GM20431 (cell line): ENCODE measurements at regions not wholly inside any gene's neighbourhood (a gene's known extent, or its start where the extent isn't known, plus 50 kb on each side); places are given as distances from the start of the nearest gene placed in this dataset.

Experiments
- in situ Hi-C: fragments of 300-500 bp; cut with MseI, MboI; formaldehyde crosslinking; loops from one replicate; pipeline ENCODE4 v1.15.0; 2020; ENCODE audit warnings: low sequenced_read_pairs; ENCODE audit not compliant: unreplicated experiment

DNA sequence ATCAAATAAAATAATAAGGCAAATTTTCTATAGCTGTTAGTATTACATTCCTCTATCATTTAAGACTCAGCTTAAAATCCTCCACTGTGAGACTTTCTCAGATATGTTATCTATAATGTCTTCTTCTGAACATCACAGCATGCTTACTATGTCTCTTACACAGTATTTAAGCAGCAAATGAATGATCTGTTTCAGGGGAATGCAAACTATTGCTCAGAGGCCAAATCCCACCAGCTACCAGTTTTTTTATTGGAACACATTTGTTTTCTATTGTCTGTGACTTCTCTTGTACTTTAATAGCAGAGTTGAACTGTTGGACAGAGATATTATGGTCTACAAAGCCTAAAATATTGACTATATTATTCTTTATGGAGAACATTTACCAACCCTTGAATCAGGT, 59.6 kb downstream of the C3orf38 start:
- in situ Hi-C loops, result loop anchor here (25.0 kb wide), 2 partner anchors 878 to 1978 kb away; no protein-coding TSS in a partner anchor

DNA sequence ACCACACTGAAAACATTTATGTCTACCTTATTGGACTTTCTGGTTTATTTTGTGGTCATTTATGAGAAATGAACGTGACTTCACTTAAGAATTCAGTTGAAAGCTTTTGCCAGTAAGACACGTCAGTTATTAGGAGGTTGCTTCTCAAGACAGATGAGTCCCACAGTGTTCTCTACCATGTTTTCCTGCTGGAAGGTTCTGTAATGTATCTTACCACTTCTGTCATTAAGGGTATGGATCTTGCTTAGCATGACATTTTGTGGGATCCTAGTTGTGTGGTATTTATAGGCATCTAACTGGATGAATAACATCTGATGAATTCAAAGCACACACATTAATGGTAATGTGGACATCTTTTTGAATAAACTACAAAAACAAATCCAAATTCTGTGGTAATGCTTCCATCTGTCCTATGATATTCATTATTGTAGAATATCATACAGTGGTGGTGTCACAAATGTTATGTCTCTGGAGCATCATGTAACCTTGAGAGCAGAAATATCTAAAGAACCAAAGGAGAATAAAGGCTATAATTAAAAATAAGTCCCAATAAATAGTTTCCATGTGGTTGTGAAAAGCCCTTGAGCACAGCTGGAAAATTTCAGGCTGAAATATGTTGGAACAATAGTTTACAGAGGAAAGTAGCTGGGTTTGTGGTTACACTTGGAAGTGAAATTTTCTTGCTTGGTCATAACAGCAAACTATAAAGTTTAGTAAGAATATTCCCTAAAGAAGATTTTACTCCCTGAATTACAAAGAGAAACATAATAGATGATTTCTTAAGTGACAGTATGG, 61.5 kb downstream of the C3orf38 start:
- in situ Hi-C loops, result loop anchor here (25.0 kb wide), 2 partner anchors 876 to 1976 kb away; no protein-coding TSS in a partner anchor

DNA sequence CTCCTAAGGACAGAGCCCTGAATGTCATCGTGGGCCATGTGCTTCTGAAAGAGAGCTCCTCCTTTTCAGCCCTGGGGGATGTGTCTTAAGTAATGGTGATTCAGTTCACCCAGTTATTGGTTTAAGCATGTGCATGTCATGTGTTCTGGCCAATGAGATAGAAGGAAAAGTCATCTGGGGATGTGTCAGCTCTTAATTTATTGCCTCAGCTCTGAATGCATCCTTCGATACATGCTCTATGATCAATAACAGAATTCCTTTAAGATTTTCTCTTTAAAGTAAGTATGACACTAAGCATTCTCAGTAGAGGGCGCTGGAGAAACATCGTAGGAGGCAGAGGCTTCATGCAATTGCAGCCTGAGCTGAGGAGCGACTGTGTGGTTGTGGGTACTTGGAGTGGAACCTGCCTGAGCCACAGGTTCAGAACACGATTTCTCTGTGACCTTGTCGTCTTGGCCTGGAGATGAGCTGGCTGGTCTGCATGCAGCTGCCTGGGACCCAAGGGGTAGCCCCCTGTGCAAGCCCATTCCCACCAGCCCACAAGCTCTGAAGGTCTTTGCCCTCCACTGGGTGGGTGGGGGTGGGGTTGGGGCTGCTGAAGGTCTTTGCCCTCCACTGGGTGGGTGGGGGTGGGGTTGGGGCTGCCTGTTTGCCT, 69.5 kb downstream of the C3orf38 start:
- in situ Hi-C loops, result loop anchor here (25.0 kb wide), 2 partner anchors 868 to 1968 kb away; no protein-coding TSS in a partner anchor

DNA sequence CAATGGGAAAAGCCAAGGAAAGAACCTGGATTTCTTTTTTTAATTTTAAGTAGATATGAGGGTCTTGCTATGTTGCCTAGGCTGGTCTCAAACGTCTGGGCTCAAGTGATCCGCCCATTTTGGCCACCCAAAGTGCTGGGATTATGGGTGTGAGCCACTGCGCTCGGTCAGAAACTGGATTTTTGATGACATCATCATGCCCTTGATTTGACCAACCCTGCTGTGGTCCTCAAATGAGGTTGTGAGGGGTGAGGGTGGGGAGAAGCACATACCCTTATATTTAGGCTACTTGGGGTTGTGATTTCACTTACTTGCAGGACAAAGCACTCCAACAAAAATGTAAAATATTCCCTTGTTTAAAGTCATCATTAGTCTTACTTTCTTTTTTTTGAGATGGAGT, 70.4 kb downstream of the C3orf38 start:
- in situ Hi-C loops, result loop anchor here (25.0 kb wide), 2 partner anchors 867 to 1967 kb away; no protein-coding TSS in a partner anchor

DNA sequence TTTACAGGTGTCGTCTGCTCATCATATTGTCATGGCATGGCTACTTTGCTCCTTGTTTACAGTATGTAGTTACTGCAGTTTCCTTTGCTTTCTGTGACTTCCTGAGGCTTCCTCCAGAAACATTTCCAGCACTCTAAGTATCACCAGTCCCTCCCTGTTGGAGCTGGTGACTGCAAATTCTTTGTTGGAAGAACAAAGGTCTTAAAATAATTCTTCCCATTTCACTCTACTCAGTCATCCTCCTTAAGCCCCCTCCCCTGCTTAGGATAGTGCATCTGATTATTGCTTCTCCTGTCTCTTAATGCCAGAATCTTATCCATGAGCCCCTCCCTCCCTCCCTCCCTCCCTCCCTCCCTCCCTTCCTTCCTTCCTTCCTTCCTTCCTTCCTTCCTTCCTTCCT, 72.0 kb downstream of the C3orf38 start:
- in situ Hi-C loops, result loop anchor here (25.0 kb wide), 2 partner anchors 866 to 1966 kb away; no protein-coding TSS in a partner anchor

DNA sequence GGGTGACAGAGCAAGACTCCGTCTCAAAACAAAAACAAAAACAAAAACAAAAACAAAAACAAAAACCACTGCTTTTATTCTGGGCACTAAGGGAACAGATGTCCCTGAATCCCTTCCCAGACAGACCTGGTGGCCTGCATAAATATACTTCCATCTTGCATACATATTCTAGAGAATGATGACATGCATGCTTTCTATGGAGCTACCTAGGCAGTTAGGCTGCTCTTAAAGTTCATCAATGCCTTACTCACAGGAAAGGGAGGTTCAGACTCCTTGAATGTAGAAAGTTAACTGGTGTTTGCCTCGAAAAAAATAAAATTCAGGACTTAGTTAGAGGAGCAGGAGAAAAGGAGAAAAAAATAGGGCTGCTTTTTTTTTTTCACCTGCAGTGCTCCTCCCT, 72.6 kb downstream of the C3orf38 start:
- in situ Hi-C loops, result loop anchor here (25.0 kb wide), 2 partner anchors 865 to 1965 kb away; no protein-coding TSS in a partner anchor

DNA sequence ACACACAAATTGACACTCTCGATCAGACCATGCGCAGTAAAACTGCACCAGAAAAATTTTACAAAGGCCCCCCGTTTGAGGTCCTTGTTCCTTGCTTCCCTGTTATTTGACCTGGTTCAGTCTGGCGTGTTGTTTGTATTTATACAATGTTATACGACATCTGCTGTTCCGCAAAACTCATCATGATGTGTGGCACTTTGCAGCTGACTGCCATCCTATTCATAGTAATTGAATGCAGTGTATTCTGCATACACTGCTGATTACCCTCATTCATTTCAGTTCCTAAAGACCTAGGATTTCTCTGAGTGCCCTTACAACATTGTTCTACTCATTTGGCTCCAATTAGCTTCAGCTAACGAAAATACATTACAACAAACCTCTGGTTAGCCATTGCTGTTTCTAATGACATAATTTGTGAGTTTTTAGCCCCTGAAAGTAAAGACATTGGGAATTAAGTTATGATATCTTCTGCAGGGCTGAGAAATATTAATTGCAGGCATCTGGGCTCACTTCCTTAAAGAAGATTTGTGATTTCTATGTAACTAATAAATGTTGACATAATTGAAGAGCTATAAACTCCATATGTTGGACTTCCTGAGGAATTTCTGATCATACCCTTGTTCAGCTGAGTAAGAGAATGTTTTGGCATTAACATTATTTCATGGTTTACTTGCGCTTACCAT, 75.7 kb downstream of the C3orf38 start:
- in situ Hi-C loops, result no loop called here

DNA sequence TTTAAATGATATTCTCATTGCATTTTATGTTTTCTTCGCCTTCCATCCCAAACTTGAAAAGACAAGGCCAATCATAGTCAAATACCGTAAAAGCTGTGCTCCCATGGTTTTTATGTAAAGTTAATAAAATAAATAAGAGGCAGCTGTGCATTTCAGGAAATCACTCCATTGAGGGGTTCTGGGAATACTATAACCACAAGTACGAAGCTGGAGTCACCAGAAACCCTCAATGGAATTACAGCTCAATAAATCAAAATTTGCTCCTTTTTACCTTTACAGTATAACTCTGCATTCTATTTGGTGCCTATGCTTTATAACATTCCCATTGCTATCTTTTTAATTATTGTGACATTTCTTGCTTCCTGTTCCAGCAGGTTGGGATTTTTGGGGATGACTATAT, 77.2 kb downstream of the C3orf38 start:
- in situ Hi-C loops, result no loop called here

DNA sequence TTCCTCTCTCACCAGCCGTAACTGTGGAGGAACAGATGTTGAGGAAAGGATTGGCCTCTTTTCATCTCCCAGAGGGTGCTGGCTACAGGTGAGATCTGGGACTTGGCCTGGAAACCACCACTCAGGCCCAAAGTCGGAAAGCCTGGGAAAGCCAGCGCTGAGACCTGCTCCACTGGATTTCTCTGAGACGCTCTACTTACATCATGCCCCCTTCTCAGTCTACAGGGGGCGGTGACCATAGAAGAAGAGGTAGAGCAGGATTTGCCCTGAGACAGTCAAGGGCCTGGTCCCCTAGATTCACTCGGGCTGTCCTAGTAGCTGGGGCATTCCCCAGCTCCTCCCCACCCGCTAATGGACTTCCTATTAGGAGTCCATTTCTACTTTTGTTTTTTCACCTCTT, 80.9 kb downstream of the C3orf38 start:
- in situ Hi-C loops, result no loop called here

DNA sequence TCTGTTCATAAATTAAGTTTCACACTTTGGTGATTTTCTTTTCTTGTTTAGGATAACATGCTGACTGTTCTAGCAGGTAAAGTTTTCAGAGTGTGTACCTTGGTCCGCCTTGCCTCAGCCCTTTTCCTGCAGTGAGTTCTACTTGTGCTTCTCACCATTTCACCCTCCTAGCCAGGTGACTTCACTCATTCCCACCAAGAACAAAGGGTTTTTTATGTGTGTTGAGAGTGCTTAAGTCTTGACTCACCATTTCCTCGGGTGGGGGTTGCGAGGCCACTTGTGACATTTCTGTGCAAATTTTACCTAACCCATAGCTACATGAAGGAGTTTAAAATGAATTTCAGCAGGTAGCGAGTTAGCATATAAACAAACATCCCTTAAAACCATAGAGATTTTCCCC, 81.4 kb downstream of the C3orf38 start:
- in situ Hi-C loops, result no loop called here

DNA sequence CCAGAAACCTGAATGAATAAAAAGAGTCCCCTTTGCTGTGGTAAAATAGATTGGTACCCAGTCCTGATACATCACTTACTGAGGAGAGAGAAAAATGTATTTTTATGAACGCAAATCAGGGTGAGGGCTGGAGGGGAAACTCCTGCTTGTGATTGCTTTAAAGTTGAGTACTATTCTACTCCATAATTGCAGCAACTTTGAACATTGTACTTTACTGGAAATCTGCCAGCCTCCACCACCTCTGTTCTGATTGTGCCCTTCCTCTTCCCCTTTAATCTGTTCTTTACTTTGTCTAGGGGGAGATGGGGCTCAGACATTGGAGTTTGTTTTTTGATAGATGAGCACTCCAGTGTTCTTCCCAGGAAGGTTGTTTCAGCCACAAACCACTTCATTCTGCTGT, 81.9 kb downstream of the C3orf38 start:
- in situ Hi-C loops, result no loop called here

DNA sequence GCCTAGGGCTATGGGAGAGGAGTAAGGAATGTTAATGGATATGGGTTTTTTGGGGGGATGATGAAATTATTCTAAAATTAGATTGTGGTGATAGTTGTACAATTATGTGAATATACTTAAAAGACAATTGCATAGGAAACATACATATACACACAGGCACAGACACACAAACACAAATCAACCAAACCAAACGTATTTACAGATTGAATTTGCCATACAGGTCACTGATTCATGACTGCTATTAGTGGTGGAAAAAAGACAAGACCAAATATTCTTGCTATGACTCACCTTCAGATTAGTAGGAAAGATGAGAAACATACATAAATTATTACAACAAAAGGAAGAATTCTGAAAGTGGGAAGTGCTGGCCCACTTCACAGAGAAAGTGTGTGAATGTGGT, 85.3 kb downstream of the C3orf38 start:
- in situ Hi-C loops, result no loop called here

DNA sequence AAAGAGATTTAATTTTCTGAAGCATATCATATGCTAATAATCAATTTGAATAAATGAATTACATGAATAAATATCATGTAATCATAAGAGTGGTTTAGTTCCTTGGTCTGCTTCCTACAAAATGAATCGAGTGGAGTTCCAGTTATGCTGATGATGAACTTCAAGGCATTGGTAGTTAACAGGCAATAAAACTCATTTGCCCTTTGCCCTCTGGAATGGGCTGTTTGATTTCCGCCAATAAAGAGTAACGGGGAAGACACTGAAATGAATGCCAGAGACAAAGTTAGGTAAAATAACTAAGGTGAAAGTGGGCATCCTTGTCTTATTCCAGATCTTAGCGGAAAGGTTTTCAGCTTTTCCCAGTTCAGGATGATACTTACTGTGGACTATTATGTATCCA, 90.1 kb downstream of the C3orf38 start:
- in situ Hi-C loops, result no loop called here

DNA sequence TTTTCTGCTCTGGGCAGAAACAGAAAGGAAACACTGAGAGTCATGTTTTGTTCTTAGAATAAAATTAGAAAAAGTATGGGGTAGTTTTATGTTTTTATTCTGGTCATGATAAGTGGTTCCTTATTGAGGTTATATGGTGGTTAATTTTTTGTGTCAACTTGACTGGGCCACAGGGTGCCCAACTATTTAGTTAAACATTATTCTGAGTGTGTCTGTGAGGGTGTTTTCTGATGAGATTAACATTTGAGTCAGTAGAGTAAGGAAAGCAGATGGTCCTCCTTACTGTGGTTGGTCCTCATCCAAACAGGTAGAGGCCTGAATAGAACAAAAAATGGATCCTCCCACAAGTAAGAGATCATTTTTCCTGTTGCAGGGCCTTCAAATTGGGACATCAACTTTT, 98.9 kb downstream of the C3orf38 start:
- in situ Hi-C loops, result no loop called here

DNA sequence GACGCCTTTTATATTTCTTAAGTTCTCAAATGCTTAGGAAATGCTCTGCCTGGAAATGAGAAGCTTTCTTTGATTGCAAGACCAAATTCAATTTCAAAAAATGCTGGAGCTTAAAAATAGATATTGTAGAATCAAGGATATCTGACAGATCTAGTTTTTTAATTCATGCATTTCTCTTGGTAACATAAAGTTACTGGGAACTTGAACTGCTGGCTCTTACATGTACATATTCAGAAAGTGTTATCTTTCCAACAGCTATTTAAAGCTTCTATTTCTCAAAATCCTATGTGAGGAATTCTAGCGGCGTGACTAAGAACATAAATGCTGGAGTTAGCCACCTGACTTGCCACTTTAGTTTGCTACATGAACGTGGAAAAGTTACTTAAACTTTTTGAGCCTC, 109.3 kb downstream of the C3orf38 start:
- in situ Hi-C loops, result no loop called here

DNA sequence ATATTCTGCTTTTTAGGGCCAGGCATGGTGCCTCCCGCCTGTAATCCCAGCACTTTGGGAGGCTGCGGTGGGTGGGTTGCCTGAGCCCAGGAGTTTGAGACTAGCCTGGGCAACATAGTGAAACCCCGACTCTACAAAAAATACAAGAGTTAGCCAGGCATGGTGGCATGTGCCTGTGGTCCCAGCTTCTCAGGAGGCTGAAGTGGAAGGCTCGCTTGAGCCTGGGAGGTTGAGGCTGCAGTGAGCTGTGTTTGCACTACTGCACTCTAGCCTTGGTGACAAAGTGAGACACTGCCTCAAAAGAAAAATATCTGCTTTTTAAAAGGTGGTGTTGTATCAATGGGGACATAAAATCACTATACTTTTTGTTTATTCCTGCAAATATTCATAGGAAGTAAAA, 112.8 kb downstream of the C3orf38 start:
- in situ Hi-C loops, result no loop called here

DNA sequence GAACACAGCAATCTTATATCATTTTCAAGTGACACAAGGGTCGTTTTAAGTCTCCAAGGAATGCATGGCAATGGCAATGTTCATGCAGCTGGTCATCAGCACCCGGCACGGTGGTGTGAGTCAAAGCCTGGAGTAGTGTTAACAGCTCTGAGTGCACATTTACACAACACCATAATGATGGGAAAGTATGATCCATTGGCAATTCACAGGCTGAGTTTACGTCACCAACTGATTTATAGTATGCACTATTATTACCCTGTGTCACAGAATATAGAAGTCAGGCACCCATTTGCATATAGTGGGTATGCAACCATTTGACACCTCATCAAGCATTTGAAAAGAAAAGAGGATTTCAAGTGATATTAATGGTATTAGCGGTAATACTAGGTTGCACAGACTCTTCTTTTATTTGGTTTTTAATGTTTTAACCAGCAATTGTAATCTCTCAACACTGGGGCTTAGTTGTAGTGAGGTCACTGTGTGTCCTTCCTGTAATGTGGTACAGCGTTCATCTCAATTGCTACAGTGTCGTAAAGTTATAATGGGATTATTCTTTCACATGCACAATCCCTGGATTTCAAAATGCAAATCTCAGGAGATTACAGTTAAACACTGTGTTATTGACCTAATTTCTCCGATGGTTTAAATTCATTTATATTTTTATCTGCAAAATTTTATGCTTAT, 113.8 kb downstream of the C3orf38 start:
- in situ Hi-C loops, result no loop called here

DNA sequence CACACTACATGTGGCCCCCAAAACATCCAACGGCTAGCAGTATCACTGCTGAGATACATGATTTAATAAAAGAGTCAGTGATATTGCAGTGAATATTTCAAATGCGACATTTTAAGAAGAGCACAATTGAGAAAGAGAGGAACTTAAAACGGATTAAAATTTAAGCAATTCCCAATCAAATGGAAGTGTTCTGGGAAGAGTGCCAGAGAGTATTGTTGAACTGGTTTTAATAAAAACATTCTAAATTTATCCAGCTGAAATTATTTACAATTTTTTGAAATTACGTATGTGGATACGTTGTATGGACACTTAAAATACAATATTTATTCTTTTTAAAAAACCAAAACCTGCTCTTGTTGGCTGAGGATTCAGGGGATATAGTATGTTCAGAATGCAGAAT, 117.7 kb downstream of the C3orf38 start:
- in situ Hi-C loops, result no loop called here

DNA sequence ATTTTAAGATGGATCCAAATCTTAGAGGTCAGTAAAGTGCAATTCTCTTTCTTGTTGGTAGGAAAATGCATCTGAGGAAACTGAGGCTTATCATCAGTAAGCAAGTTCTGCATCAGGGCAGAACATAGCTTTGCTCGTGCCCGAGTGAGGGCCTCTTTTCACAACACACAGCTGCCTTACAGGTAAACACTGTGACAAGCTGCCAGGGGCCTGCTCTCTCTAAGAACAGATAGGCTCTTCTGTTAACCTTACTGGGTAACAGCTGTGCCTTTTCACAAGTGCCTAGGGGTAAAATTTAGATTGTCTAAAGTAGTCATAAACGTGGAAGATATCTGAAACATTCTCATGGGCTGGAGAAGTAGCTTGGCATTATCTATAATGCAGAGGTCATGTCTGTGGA, 118.1 kb downstream of the C3orf38 start:
- in situ Hi-C loops, result no loop called here

DNA sequence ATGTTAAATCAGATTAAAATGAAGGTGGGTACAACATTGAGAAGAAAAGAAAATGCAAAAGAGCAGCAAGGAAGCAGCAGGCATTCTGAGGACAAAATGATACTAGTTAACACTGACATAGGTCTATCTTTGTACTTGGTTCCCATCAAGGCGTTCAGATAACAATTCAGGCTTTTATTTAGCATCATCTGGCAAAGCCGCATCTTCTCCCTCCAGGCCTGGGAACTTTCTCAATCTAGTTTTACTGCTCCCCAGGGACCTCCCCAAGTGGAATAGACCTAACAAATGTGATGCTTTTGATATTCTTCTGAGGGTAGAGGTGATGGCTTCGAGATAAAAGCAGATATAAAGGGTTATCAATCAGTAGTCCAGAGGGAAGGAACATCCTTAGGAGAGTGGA, 130.6 kb downstream of the C3orf38 start:
- in situ Hi-C loops, result no loop called here
